HS-5 (cell line): ENCODE measurements at regions not wholly inside any gene's neighbourhood (a gene's known extent, or its start where the extent isn't known, plus 50 kb on each side); places are given as distances from the start of the nearest gene placed in this dataset.
A peak's percentile ranks its signal among the peaks of the same experiment; 100 is the strongest.

Experiments used
- DNase-seq: peaks from one replicate; pipeline ENCODE4 v3.0.0-alpha.2; 2012; ENCODE audit warnings: low read depth

DNA sequence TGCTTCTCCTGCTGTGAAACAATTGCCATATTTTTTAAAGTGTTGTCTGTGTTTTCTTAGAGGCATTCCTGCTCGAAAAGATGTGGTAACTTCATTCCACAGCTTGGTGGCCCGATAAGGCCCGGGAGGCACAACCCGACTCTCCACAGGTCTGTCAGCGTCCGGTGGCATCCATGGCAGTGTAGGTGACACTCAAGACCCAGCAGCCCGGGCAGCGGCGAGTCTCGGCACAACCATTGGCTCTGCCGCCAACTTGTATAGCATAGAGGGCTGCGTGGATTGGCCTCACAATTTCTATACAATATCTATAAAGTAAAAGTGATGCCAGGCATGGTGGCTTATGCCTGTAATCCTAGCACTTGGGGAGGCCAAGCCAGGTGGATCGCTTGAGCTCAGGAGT is 262.3 kb upstream of the CHRNA7 start:
- no peak for DNase-seq

DNA sequence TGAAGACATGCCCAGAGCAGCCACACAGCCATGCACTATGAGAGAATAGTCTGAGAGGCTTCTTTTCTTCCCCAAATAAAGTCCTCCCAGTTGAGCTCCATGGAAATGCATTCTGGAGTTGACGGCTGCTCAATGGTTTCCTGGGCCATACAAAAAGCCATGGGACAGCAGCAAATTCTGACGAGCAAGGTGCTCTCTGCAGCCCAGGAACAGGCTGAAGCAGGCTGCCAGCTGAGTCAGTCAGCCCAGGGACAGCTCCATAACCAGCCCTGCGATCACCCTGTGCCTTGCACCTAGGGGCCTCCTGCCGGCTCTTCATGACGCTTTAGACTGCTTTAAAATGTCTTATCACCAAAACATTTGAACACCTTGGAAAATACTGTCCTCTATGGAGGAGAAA is 256.3 kb upstream of the CHRNA7 start:
- DNase-seq = no peak

DNA sequence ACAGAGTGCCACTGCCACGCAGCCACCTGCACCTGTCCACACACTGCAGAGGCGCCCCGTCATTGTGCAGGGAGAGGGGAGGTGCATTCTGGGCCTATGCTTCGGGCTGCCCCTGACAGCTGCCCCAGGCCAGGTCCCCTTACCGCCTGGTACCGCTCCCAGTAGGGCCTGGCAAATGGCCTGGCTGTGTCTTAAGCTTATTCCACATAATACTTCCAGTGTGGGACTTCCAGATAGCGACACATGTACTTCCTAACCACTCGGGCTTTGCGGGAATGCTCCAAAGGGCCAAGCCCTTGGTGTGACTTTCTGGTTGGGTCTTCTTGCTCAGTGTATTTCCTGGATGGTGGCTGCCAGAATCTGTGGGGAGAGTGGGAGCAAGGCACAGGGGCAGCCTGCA is 254.3 kb upstream of the CHRNA7 start:
- no peak for DNase-seq

DNA sequence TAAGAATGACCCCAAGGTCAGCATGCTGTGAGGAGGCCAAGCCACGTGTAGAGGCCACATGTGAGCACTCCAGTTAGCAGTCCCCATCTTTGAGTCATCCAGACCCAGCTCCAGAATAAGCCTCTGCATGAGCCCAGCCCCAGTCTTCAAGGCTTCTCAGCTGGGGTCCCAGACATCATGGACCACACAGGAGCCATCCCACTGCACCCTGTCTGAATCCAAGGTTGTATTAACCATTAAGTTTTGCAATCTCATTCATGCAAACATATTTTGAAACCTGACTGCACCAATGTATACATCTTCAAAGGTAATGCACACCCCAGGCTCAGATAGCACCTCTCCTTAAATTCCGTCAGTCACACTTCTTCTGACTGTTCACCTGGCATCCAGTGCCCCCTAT is 249.1 kb upstream of the CHRNA7 start:
- DNase-seq = no peak

DNA sequence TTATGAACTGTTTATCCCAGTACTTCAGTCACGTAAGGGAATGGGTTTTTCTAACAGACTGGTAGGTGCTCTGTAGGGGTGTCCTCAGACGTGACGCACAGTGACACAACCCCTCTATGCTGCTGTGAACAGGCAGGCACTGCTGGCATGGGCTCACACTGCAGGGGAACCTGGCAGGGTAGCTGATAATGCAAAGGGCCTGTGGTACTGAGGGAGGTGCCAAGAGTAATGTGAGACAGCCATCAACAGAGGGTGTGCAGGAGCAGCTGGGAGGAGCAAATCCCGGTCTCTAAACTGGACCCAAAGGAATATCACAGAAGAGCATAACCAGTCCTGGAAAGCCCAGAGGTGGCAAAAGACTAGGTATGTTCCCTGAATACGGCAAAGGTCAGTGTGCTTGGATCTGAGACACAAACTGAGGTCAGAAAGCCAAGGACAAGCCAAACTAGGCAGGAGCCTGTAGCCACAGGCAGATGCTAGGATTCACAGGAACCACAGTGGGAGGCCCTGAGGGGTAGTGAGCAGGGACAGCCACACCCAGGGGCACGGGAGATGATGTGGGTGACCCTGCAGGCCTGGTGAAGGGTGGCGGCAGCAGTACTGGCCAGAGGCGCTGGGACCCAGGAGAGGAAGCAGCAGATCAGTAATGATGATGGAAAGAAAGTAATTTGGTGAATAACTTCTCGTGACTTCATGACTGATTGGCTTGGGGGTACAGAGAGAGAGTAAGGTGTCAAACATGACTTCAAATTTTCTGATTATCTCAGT is 248.1 kb upstream of the CHRNA7 start:
- DNase-seq = no peak

DNA sequence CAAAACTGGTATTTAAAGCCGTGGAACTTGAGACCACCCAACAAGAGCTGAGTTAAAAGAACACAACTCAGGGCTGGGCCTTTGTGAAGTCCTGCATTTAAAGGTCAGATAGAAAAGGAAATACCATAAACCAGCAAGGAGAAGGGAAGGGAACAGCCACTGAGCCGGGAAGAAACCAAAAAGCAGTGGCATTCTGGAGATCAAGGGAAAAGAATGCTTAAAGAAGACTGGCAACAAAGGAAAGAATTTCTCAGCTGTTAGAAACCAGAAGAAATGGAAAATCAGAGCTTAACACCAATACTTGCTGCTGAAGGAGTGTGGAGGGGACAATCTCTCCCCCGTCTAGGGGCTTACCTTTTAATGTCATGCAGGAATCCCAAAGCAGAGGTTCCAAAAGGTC is 247.4 kb upstream of the CHRNA7 start:
- no peak for DNase-seq

DNA sequence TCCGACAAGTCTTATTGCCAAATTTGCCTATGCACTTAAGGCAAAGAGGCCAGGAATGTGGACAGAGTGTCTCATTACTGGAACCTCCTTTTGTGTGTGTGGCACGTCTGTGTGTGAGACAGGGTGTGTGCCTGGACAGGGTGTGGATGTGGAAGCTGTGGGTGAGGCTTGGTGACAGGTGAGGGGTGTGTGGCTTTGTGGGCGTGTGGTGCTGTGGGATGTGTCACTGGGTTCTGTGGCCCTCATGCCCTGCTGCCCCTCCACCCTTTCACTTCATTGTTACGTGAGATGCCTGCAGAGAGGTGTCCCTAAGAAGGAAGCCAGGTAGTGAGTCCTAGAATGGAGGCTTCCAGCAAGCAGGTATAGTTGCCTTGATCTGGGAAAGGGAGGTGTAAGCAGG is 244.0 kb upstream of the CHRNA7 start:
- DNase-seq = no peak

DNA sequence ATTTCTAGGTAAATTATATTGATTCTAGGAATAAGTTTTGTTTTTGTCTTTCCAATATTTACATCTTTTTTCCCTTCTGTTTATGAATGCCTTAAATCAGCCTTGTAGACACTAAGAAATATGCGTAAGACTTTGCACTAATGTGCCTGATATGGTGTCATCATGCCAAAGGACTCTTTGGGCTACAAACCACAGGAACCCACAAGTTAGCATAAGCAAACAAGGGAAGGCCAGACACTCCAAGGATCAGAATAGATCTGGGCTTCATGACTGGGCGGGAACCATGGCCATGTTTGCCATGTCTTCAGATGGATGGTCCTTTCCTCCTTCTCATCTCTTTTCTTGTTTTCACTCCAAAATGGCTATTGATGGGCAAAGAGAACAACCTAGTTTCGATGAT is 242.2 kb upstream of the CHRNA7 start:
- no peak for DNase-seq

DNA sequence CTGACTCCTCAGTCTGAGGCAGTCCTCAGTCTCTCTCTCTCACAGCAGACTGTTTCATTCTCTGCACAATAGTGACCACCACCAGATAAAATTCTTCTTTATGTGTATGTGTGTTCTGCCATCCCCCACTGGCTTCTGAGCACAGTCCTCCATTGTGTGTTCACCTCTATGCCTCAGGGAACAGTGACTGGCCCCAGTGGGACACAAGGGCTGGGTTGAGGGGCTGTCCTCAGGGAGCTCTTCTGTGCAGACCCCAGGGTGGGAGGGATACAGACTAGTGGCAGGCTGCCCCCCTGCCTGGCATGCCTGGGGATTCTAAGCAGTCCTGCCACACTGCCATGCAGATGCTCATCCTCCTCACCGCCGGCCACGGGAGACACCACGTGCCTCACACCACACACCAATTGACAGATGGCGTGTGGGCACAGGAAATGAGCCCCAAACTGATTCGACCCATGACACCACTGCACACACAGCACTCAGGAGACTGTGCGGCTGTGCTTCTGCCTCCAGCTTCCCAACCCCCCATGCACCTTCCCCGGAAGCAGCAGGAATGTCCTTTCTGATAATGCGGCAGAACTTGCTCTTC is 237.6 kb upstream of the CHRNA7 start:
- no peak for DNase-seq

DNA sequence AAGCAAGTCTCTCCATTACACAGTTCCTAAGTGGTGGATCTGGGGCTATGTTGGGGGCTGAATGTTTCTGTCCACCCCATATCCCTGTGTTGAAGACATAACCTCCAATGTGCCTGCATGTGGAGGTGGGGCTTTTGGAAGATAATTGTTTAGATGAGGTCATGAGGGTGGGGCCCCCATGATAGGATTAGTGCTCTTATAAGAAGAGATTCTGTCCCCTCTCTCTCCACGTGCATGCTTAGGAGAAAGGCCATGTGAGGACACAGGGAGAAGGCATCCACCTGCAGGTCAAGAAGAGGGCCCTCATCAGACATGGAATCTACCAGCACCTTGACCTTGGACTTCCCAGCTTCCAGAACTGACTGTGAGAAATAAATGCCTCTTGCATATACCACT is 231.0 kb upstream of the CHRNA7 start:
- DNase-seq = no peak

DNA sequence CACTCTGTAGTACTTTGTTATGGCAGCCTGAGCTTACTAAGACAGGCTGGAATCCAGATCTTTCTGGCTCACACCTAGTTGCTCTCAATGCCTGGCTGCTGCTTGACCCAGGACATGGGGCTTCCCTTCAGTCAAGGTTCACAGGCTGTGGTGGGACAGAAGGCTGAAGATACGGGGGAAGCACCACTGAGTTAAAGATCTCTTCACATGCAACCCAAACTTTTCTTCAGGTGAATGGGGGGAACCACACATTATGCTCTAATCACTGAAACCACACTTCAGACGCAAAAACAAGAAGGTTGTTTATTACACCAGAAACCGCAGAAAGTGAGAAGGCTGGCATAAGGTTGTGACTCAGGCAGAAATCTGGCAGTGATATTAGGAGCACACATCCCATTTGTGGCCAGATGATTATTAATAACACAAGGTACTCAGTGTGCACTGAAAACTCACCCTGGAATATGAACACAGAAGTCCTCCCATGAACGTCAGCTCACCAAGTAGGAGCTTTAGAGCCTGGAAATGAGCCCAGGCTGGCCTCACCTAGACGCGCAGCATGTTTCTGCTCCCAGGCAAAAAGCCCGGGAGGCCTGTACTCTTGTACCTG is 230.5 kb upstream of the CHRNA7 start:
- no peak for DNase-seq

DNA sequence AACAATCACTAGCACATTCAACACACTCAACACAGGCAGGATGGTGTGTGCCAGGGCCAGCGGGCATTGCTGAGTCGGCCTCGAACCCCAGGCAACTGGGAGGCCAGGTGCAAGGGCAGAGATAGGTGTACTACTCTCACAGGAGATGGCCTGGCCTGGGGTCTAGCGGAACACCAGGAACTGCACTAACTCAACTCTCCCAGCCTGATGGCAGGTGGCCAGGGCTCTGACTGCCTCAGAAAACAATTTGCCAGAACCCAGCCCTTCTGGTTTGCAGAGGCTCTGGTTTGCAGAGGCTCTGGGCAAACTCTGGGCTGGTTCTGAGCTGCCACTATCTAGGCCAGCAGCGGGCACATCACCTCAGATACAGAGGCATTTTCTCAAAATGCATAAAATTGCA is 229.2 kb upstream of the CHRNA7 start:
- DNase-seq = no peak

DNA sequence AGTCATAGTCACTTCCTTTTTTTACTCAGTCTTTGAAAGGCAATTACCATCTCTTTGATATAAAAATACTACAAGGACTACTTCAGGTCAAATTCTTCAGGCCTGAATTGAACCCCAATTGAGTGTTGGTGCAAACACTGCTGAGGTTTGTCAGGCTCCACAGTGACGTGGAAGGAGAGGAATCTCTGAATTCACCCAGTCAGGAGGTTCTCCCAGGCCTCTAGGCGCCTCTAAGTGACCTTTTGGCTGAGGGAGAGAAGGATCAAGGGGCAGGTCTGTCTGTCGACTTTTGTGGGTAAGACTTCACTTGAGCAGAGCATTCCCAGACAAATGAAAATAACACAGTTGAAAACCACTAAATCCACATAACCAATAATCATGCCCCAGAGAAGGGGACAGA is 227.6 kb upstream of the CHRNA7 start:
- DNase-seq = no peak

DNA sequence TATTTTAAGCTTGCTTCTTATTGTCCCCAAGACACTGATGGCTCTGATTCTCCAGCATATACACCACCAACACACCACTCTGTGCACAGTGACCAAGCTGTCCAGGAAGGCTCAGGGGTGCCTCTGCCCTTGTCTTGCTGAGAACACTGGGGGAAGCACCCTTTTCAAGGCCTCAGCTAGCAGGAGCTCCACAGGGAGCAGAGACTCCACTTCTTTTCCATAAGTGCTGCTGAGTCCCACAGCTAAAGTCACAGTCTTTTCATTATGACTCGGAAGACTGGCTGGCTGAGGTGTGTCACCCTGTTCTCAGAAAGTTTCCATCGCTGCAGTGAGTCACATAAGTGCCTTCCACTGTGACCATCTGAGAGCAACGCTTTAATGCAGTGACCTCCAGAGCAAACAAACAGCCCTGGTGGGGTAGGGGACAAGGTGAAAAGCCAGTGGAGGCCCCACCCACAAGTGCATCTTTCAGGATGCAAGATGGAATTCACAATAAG is 226.9 kb upstream of the CHRNA7 start:
- peak; percentile 5 for DNase-seq

DNA sequence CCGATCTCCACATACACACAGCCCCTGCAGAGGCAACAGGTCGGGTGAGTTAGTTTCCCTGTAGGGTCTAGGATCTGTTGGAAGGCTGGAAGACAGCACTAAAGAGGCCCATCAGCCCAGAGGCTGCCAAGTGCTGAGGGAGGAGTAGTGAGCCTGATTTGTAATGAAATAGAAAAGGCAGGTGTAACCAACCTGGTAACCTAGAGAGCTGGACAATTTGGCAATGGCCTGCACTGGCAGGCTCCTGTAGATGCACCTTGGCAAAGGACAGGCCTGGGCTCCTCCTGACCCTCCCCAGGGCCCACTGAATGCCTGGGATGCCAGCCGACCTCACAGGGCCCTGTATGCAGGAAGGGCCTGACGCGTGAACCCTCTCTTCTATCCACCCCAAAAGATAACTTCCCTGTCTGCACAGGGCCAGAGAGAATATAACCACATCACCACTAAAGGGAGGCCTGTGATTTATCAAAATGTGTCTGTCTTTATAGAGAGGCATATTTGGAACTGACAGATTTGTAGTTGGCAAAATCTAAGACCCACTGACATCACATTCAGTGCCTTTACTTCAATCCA is 225.1 kb upstream of the CHRNA7 start:
- no peak for DNase-seq

DNA sequence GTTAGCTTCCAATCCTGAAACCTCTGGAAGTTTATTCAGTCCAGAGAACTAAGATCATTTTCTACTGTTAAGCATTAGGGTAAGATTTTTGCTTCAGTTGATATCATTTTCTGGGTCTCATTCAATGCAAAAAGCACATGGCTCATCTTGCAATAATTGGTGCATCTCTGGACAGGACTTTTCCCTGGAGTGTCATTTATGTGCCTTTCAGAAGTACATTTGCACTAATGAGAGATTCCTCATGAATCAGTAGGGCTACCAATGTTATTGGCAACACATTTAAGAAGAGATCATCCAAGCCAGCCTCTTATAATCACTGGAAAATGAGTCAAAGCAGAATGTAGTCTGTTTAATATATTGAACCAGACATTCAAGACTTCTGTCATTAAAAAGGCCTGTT is 224.2 kb upstream of the CHRNA7 start:
- no peak for DNase-seq

DNA sequence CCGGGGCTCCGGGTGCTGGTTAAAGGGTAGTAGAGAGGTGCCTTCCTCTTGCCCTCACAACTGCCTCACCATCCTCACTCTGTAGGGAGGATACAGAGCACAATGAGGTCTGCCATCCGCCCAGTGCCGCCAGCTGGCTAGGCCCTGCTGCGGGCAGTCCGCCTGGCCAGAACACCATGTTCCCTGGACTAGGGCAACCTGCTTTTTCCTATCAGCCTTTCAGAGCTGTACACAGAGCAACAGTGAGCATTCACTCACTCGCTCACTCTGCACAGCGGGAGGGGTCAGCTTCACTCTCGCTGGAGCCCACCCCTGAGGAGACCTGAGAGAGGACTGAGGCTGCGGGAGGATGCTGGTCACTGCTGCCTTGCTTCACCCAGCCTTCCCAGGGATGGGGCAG is 218.7 kb upstream of the CHRNA7 start:
- no peak for DNase-seq

DNA sequence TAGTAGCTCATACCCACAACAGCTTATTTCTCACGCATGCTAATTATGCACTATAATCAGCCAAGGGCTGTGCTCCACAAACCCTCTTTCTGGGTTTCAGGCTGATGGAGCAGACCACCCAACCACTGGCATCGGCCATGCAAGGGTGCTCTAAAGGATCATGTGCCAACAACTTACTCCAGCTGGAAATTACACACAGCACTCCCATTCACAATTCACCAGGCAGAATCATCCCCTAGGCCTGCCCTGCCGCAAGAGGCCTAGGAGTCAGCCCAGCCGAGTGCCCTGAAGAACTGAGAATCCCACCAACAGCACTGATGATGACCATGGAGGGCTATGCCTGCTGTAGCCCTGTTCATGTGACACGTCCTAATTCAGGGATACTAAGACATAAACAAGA is 216.2 kb upstream of the CHRNA7 start:
- no peak for DNase-seq

DNA sequence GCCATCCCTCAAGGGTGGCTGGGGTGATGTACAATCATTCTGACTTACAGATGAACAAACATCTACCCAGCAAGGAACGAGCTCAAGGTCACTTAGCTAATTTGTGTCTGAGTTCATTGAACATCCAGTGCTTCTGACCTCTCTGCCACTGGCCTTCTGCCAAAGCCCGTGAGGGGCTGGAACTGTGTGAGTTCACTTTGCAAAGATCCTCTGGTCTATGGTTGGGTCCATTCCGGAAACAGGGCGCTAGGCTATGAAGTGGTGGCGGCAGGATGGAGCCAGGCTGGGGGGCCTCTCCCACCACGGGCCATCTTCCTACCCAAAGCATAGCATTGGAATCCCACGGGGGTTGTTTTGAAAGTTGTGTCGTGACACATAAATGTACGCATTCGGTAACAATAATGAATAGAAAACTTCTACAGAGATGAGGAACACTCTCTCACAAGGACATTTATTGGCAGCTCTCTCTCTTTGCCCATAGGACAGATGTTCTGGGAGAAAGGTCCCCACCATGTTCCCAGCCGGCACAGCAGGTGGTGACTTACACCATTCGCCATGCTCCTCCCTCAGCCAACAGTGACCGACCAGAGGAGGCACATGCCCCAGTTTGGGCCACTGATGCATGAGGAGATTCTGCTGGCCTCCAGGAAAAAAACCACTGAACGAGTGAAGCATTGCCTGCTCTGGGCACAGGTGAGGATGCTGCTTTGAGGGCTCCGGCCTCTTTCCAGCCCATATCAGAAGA is 214.7 kb upstream of the CHRNA7 start:
- no peak for DNase-seq

DNA sequence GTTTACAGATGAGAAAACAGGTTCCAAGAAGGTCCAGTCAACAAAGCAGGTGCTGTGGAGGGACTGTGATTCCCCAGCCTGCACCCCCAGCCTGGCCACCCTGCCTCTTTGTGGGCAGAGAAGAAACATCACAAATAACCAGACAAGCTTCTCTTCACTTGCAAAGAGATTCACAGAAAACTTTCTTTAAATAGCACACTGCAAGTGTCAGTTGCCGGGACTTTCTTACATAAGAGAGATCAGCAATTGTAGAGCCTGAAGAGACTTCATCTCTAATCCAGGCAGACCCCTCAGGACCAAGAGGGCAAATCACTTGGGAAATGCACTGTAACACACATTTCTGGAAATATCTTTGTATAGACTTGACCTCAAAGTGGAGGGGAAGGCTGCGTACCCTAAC is 207.9 kb upstream of the CHRNA7 start:
- no peak for DNase-seq

DNA sequence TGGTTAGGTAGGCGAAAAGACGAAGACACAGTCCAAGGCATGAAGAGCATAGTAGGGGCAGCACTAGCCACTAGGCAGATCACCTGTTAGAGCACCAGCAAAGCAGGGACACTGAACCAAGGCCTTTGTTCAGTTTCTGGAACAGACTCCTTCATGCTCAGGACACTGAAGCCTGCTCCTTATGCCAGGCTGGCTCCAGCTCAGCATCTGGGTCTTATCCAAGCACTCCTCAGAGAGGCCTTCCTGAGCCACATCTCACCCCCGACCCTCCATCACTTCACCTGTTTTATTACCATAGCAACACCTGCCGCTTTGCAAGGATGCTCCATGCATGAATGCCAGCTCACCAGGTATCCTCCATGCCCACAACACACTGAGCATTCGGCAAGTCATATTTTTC is 206.3 kb upstream of the CHRNA7 start:
- no peak for DNase-seq

DNA sequence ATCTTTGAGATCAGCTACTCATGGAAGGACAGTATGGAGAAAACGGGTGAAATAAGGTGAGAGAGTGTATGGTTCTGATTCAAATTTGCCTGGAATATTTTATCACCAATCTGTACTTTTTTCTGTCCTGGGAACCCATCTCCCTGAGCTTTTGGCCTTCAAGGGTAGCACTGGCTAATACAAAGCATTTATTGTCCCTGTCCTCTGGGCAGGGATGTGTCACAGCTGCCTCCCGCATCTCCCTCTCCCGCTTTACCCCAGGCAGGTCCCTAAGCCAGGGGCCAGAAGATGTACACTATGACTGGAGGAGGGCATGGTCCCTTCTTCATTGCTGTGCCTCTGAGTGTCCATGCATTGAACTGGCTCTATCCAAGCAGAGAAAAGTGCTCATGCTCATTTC is 201.7 kb upstream of the CHRNA7 start:
- no peak for DNase-seq

DNA sequence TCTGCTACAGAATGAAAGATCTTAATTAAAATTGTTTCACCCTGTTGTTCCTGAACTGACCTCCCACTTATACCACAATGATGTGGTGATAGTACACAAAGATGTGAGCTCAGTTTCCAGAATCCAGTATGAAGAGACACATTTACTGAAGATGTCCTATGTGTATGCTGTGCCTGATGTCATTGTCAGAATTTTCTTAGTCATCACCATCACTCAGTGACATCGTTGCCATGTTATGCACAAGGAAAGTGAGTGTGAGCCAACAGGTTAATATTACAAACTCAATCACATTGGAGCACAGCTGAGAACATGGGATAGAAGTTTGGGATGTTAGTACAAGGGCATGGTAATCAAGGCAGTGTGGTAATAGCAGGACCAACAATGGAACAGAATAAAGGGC is 199.7 kb upstream of the CHRNA7 start:
- DNase-seq = no peak
